SK-N-SH treated with all-trans-retinoic acid at 6 μM for 48 hours (cell line): ENCODE measurements at regions not wholly inside any gene's neighbourhood (a gene's known extent, or its start where the extent isn't known, plus 50 kb on each side); places are given as distances from the start of the nearest gene placed in this dataset.

Experiments used
- ATAC-seq: fragments of 200-7000 bp; cut with Tn5 transposase; 3 replicates; pipeline ENCODE4 v1.9.1; 2020; ENCODE audit warnings: mild to moderate bottlenecking, moderate library complexity
- ARNTL ChIP-seq: fragments of 450-650 bp; formaldehyde crosslinking; IDR thresholded peaks from 2 replicates; pipeline ENCODE4 v1.5.0; 2020; ENCODE audit warnings: low read depth, mild to moderate bottlenecking, moderate library complexity, borderline replicate concordance
- BACH2 ChIP-seq: fragments of 250-450 bp; sonication (Bioruptor Pico); IDR thresholded peaks from 2 replicates; pipeline ENCODE4 v1.9.0; 2021; ENCODE audit warnings: mild to moderate bottlenecking, borderline replicate concordance
- CREB5 ChIP-seq: fragments of 250-450 bp; sonication (Bioruptor Pico); IDR thresholded peaks from 2 replicates; pipeline ENCODE4 v1.5.1; 2020; ENCODE audit warnings: low read depth, mild to moderate bottlenecking, moderate library complexity
- CSDC2 ChIP-seq: fragments of 250-450 bp; sonication (Bioruptor Pico); IDR thresholded peaks from 2 replicates; pipeline ENCODE4 v1.5.0; 2020; ENCODE audit warnings: mild to moderate bottlenecking, moderate library complexity
- CSRNP3 ChIP-seq: fragments of 250-450 bp; sonication (Bioruptor Pico); IDR thresholded peaks from 2 replicates; pipeline ENCODE4 v1.5.1; 2021; ENCODE audit warnings: mild to moderate bottlenecking, moderate library complexity
- ESRRG ChIP-seq: fragments of 250-450 bp; sonication (Bioruptor Pico); IDR thresholded peaks from 2 replicates; pipeline ENCODE4 v1.6.1; 2021; ENCODE audit warnings: mild to moderate bottlenecking
- GLIS3 ChIP-seq: fragments of 250-450 bp; sonication (Bioruptor Pico); IDR thresholded peaks from 2 replicates; pipeline ENCODE4 v1.5.0; 2020; ENCODE audit warnings: mild to moderate bottlenecking, moderate library complexity
- ISL1 ChIP-seq: fragments of 250-450 bp; sonication (Bioruptor Pico); IDR thresholded peaks from 2 replicates; pipeline ENCODE4 v2.1.2; 2022; ENCODE audit warnings: mild to moderate bottlenecking, moderate library complexity
- OSR1 ChIP-seq: fragments of 250-450 bp; sonication (Bioruptor Pico); IDR thresholded peaks from 2 replicates; pipeline ENCODE4 v1.8.0; 2022; ENCODE audit warnings: moderate library complexity, mild to moderate bottlenecking, inconsistent platforms
- PATZ1 ChIP-seq: fragments of 250-450 bp; sonication (Bioruptor Pico); IDR thresholded peaks from 2 replicates; pipeline ENCODE4 v1.8.0; 2020; ENCODE audit warnings: mild to moderate bottlenecking, moderate library complexity, borderline replicate concordance
- POU6F1 ChIP-seq: fragments of 250-450 bp; sonication (Bioruptor Pico); IDR thresholded peaks from 2 replicates; pipeline ENCODE4 v1.8.0; 2021; ENCODE audit warnings: low read depth, mild to moderate bottlenecking, moderate library complexity, borderline replicate concordance
- PPARA ChIP-seq: fragments of 250-450 bp; sonication (Bioruptor Pico); IDR thresholded peaks from 2 replicates; pipeline ENCODE4 v1.5.0; 2020; ENCODE audit warnings: mild to moderate bottlenecking, borderline replicate concordance
- RARB ChIP-seq: fragments of 250-450 bp; sonication (Bioruptor Pico); IDR thresholded peaks from 2 replicates; pipeline ENCODE4 v1.8.0; 2021; ENCODE audit warnings: mild to moderate bottlenecking, moderate library complexity
- SNAI2 ChIP-seq: fragments of 250-450 bp; sonication (Bioruptor Pico); IDR thresholded peaks from 2 replicates; pipeline ENCODE4 v1.5.0; 2020; ENCODE audit warnings: mild to moderate bottlenecking, moderate library complexity
- TCF4 ChIP-seq: fragments of 250-450 bp; sonication (Bioruptor Pico); IDR thresholded peaks from 2 replicates; pipeline ENCODE4 v1.8.0; 2021; ENCODE audit warnings: mild to moderate bottlenecking, moderate library complexity, borderline replicate concordance
- TOX ChIP-seq: fragments of 250-450 bp; sonication (Bioruptor Pico); IDR thresholded peaks from 2 replicates; pipeline ENCODE4 v1.8.0; 2021; ENCODE audit warnings: mild to moderate bottlenecking, moderate library complexity, borderline replicate concordance
- TSHZ2 ChIP-seq: fragments of 250-450 bp; sonication (Bioruptor Pico); IDR thresholded peaks from 2 replicates; pipeline ENCODE4 v1.5.0; 2020; ENCODE audit warnings: mild to moderate bottlenecking, moderate library complexity
- ZC3H10 ChIP-seq: fragments of 250-450 bp; sonication (Bioruptor Pico); IDR thresholded peaks from 2 replicates; pipeline ENCODE4 v1.5.1; 2021; ENCODE audit warnings: mild to moderate bottlenecking, moderate library complexity
- ZFP3 ChIP-seq: fragments of 250-450 bp; sonication (Bioruptor Pico); IDR thresholded peaks from 2 replicates; pipeline ENCODE4 v1.5.0; 2020; ENCODE audit warnings: mild to moderate bottlenecking, moderate library complexity
- ZNF565 ChIP-seq: fragments of 450-650 bp; formaldehyde crosslinking; conservative IDR thresholded peaks from 2 replicates; pipeline ENCODE4 v1.5.0; 2020; ENCODE audit warnings: low read depth, mild to moderate bottlenecking, moderate library complexity
- ZNF70 ChIP-seq: fragments of 450-650 bp; formaldehyde crosslinking; IDR thresholded peaks from 2 replicates; pipeline ENCODE4 v1.5.0; 2020; ENCODE audit warnings: mild to moderate bottlenecking, moderate library complexity
- ZNF8 ChIP-seq: fragments of 450-650 bp; formaldehyde crosslinking; IDR thresholded peaks from 2 replicates; pipeline ENCODE4 v1.5.0; 2020; ENCODE audit warnings: mild to moderate bottlenecking, moderate library complexity

- TF ChIP-seq TOX (CRISPR knock-in tag) (no peak), ZC3H10 (CRISPR knock-in tag) (no peak), RARB (CRISPR knock-in tag) (no peak), ARNTL (CRISPR knock-in tag) (no peak), ZNF70 (CRISPR knock-in tag) (no peak), ZNF565 (CRISPR knock-in tag) (no peak), SNAI2 (CRISPR knock-in tag) (no peak), TSHZ2 (CRISPR knock-in tag) (no peak), ESRRG (CRISPR knock-in tag) (no peak), OSR1 (CRISPR knock-in tag) (no peak), CSDC2 (CRISPR knock-in tag) (no peak)
- TF ChIP-seq, all 23 proteins: peak for 0
- ATAC-seq: no peak
These were observed 183.0 kb upstream of the PGRMC2 start for GRCh38 chr4:128470492-128471053.

DNA sequence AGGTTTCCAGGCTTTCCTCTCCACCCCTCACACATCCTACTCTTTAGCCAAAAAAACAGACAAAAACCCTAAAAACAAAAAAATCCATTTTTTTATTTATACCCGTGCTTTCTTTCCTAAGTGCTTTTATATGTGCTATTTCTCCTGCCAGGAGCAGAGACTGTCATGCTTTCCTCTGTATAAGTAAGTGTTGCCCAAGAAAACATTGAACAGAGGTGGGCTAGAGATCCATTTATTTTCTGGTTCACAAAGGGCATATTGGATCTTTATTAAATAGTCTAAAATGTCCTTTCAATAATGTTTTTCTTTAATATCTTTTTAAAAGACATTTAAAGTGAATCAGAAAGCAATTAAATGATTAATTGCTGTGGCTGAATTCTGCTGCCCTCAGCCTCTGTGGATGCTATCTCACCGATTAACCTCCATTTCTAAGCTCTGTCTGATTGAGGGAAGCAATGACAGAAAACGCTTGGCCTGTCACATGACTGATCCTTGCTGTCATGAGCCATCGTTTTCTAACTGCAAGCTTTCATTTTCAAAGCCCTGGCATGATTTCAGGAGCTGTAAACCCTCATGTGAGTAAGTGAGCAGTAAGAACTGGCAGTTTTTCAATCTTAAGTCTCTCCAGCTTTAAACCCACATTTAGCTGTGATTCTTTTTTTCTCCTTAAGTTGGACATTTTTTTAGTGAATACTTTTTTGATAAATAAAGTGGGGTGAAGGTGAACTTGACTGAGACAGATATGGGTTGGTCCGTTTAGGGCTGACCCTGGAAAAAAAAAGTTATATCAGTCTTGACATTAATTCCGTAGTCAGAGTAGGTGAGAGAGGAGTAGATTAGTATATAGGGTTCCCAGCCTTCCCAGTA is 180.7 kb upstream of the PGRMC2 start:
- TF ChIP-seq TOX (CRISPR knock-in tag) (no peak), ZFP3 (no peak), ZNF8 (CRISPR knock-in tag) (no peak), ESRRG (CRISPR knock-in tag) (no peak), ZC3H10 (CRISPR knock-in tag) (no peak), SNAI2 (CRISPR knock-in tag) (no peak), TSHZ2 (CRISPR knock-in tag) (no peak), ARNTL (CRISPR knock-in tag) (no peak), GLIS3 (CRISPR knock-in tag) (no peak), OSR1 (CRISPR knock-in tag) (no peak), CSDC2 (CRISPR knock-in tag) (no peak), POU6F1 (CRISPR knock-in tag) (no peak), PPARA (CRISPR knock-in tag) (no peak), CSRNP3 (CRISPR knock-in tag) (no peak), ZNF70 (CRISPR knock-in tag) (no peak), BACH2 (CRISPR knock-in tag) (no peak), PATZ1 (CRISPR knock-in tag) (no peak), TCF4 (CRISPR knock-in tag) (no peak), ISL1 (CRISPR knock-in tag) (no peak; the same call in 1 of the 2 replicates), CREB5 (CRISPR knock-in tag) (no peak)

More for the DNA sequence above, 180.7 kb upstream of the PGRMC2 start:
- peak; percentile 95 for ATAC-seq
